OCI-LY1 (cell line): ENCODE measurements at regions not wholly inside any gene's neighbourhood (a gene's known extent, or its start where the extent isn't known, plus 50 kb on each side); places are given as distances from the start of the nearest gene placed in this dataset.

ENCODE experiments used
- EZH2 ChIP-seq: fragments of 200-600 bp; sonication (generic), shearing (Covaris generic); IDR thresholded peaks from 2 replicates; pipeline ENCODE4 v1.8.0; 2017; ENCODE audit warnings: borderline replicate concordance, mixed run types, mild to moderate bottlenecking, antibody characterized with exemption, low read length, moderate library complexity, mixed read lengths
- TF ChIP-seq, protein P1 (sequence below): fragments of 200-600 bp; sonication (generic), shearing (Covaris generic); IDR thresholded peaks from 2 replicates; pipeline ENCODE4 v1.5.1; 2017; ENCODE audit warnings: mild to moderate bottlenecking, antibody characterized with exemption, low read length, moderate library complexity, mixed read lengths

DNA sequence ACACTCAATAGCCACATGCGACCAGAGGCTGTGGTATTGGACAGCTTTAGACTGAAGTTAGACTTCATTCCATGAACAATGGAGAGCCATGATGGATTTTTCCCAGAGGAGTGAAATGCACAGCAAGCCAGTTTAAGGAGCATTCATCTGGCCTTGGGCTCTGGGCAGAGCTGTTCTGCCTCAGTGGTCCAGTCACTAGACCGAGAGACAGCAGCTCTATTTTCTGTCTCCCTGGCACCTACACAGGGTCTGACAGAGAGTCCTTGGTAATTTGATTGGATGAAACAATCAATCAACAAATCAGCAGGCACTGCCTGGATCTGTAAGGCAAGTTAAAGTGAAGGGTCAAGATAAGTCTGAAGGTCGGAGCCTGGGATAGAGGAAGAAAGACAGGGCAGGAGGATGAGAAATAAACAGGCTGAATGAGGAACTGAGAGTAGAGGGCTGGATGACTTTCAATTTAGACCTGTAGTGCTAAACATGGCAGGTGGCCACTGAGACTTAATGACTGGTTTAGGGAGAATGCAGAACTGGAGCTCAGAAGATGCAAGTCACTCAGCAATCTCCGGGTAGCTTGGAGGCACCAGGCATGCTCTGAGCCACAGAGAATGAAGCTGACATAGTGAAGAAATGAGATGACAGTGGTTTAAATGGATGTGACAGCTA is 98.5 kb upstream of the SLC25A36 start:
- TF ChIP-seq, protein P1, sequence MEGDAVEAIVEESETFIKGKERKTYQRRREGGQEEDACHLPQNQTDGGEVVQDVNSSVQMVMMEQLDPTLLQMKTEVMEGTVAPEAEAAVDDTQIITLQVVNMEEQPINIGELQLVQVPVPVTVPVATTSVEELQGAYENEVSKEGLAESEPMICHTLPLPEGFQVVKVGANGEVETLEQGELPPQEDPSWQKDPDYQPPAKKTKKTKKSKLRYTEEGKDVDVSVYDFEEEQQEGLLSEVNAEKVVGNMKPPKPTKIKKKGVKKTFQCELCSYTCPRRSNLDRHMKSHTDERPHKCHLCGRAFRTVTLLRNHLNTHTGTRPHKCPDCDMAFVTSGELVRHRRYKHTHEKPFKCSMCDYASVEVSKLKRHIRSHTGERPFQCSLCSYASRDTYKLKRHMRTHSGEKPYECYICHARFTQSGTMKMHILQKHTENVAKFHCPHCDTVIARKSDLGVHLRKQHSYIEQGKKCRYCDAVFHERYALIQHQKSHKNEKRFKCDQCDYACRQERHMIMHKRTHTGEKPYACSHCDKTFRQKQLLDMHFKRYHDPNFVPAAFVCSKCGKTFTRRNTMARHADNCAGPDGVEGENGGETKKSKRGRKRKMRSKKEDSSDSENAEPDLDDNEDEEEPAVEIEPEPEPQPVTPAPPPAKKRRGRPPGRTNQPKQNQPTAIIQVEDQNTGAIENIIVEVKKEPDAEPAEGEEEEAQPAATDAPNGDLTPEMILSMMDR, result no peak
- TF ChIP-seq EZH2, result no peak
